HL-60 (cell line): ENCODE measurements at regions not wholly inside any gene's neighbourhood (a gene's known extent, or its start where the extent isn't known, plus 50 kb on each side); places are given as distances from the start of the nearest gene placed in this dataset.

ENCODE experiments used
- SPI1 ChIP-seq: IDR thresholded peaks from 2 replicates; pipeline ENCODE4 v1.6.1; 2012; ENCODE audit warnings: low read depth, mild to moderate bottlenecking, borderline replicate concordance
- TF ChIP-seq, protein P1 (sequence below): IDR thresholded peaks from one replicate; pipeline ENCODE4 v1.5.1; 2011; ENCODE audit warnings: low read length, control low read depth, inconsistent platforms; ENCODE audit not compliant: insufficient read depth

GRCh38 chrX:137352101-137352660 is 213.7 kb upstream of the ZIC3 start:
- TF ChIP-seq SPI1: no peak
- TF ChIP-seq, protein P1, sequence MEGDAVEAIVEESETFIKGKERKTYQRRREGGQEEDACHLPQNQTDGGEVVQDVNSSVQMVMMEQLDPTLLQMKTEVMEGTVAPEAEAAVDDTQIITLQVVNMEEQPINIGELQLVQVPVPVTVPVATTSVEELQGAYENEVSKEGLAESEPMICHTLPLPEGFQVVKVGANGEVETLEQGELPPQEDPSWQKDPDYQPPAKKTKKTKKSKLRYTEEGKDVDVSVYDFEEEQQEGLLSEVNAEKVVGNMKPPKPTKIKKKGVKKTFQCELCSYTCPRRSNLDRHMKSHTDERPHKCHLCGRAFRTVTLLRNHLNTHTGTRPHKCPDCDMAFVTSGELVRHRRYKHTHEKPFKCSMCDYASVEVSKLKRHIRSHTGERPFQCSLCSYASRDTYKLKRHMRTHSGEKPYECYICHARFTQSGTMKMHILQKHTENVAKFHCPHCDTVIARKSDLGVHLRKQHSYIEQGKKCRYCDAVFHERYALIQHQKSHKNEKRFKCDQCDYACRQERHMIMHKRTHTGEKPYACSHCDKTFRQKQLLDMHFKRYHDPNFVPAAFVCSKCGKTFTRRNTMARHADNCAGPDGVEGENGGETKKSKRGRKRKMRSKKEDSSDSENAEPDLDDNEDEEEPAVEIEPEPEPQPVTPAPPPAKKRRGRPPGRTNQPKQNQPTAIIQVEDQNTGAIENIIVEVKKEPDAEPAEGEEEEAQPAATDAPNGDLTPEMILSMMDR: no peak
